ENCODE measurements at regions not wholly inside any gene's neighbourhood (a gene's known extent, or its start where the extent isn't known, plus 50 kb on each side); places are given as distances from the start of the nearest gene placed in this dataset.

GRCh38 chr2:208970070-208970469, 453.8 kb upstream of the MAP2 start:
- no peak for TF ChIP-seq EZH2 (IDR thresholded peaks at IDR 0.05; ENCODE audit: borderline replicate concordance)
- TF ChIP-seq, protein P1, sequence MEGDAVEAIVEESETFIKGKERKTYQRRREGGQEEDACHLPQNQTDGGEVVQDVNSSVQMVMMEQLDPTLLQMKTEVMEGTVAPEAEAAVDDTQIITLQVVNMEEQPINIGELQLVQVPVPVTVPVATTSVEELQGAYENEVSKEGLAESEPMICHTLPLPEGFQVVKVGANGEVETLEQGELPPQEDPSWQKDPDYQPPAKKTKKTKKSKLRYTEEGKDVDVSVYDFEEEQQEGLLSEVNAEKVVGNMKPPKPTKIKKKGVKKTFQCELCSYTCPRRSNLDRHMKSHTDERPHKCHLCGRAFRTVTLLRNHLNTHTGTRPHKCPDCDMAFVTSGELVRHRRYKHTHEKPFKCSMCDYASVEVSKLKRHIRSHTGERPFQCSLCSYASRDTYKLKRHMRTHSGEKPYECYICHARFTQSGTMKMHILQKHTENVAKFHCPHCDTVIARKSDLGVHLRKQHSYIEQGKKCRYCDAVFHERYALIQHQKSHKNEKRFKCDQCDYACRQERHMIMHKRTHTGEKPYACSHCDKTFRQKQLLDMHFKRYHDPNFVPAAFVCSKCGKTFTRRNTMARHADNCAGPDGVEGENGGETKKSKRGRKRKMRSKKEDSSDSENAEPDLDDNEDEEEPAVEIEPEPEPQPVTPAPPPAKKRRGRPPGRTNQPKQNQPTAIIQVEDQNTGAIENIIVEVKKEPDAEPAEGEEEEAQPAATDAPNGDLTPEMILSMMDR (IDR thresholded peaks at IDR 0.05; ENCODE audit: poor library complexity), result no peak
